ENCODE measurements at regions not wholly inside any gene's neighbourhood (a gene's known extent, or its start where the extent isn't known, plus 50 kb on each side); places are given as distances from the start of the nearest gene placed in this dataset.
"Not testable (repeated sequence)": the region's sequence is repeated elsewhere in the genome, so short reads cannot be mapped to it uniquely, and the experiment has no call there.

GRCh38 chr4:111143510-111143909 is 520.6 kb upstream of the PITX2 start:
- DNase-seq (ENCODE audit: low spot score) = no peak

- no peak for DNase-seq (ENCODE audit: low spot score)
Measured at GRCh38 chr4:111154934-111155333, 532.1 kb upstream of the PITX2 start.

GRCh38 chr4:111164556-111164955 is 541.7 kb upstream of the PITX2 start:
- not testable (repeated sequence) for DNase-seq (ENCODE audit: low spot score)

- no peak for DNase-seq (ENCODE audit: low spot score)
Measured at GRCh38 chr4:111174331-111174730, 551.5 kb upstream of the PITX2 start.

GRCh38 chr4:111178231-111178630 is 555.4 kb upstream of the PITX2 start:
- DNase-seq (ENCODE audit: low spot score) = no peak

GRCh38 chr4:111187108-111187507 is 564.2 kb upstream of the PITX2 start:
- no peak for DNase-seq (ENCODE audit: low spot score)

- no peak for DNase-seq (ENCODE audit: low spot score)
Measured at GRCh38 chr4:111198446-111198845, 575.6 kb upstream of the PITX2 start.

- DNase-seq (ENCODE audit: low spot score) = no peak
Measured at GRCh38 chr4:111204797-111205196, 581.9 kb upstream of the PITX2 start.

GRCh38 chr4:111208970-111209369 is 586.1 kb upstream of the PITX2 start:
- no peak for DNase-seq (ENCODE audit: low spot score)

GRCh38 chr4:111209706-111210105 is 586.8 kb upstream of the PITX2 start:
- no peak for DNase-seq (ENCODE audit: low spot score)

GRCh38 chr4:111210595-111210994 is 587.7 kb upstream of the PITX2 start:
- no peak for DNase-seq (ENCODE audit: low spot score)

GRCh38 chr4:111213531-111213930 is 590.7 kb upstream of the PITX2 start:
- DNase-seq (ENCODE audit: low spot score) = no peak

GRCh38 chr4:111214371-111214770 is 591.5 kb upstream of the PITX2 start:
- no peak for DNase-seq (ENCODE audit: low spot score)

GRCh38 chr4:111215755-111216154 is 592.9 kb upstream of the PITX2 start:
- no peak for DNase-seq (ENCODE audit: low spot score)

- no peak for DNase-seq (ENCODE audit: low spot score)
Measured at GRCh38 chr4:111216791-111217190, 593.9 kb upstream of the PITX2 start.

- no peak for DNase-seq (ENCODE audit: low spot score)
Measured at GRCh38 chr4:111221371-111221770, 598.5 kb upstream of the PITX2 start.

- DNase-seq (ENCODE audit: low spot score) = no peak
Measured at GRCh38 chr4:111228396-111228795, 605.5 kb upstream of the PITX2 start.

- DNase-seq (ENCODE audit: low spot score) = no peak
Measured at GRCh38 chr4:111228874-111229273, 606.0 kb upstream of the PITX2 start.

GRCh38 chr4:111230265-111230664 is 607.4 kb upstream of the PITX2 start:
- no peak for DNase-seq (ENCODE audit: low spot score)

- DNase-seq (ENCODE audit: low spot score) = no peak
Measured at GRCh38 chr4:111231281-111231680, 608.4 kb upstream of the PITX2 start.

- DNase-seq (ENCODE audit: low spot score) = no peak
Measured at GRCh38 chr4:111234939-111235338, 612.1 kb upstream of the PITX2 start.

GRCh38 chr4:111263836-111264235 is 641.0 kb upstream of the PITX2 start:
- no peak for DNase-seq (ENCODE audit: low spot score)

- DNase-seq (ENCODE audit: low spot score) = no peak
Measured at GRCh38 chr4:111266937-111267336, 644.1 kb upstream of the PITX2 start.

GRCh38 chr4:111267786-111268185 is 644.9 kb upstream of the PITX2 start:
- no peak for DNase-seq (ENCODE audit: low spot score)

- DNase-seq (ENCODE audit: low spot score) = peak; percentile 34
Measured at GRCh38 chr4:111268769-111269414, 646.0 kb upstream of the PITX2 start.

All from COLO829 (cell line).